GM12878 (cell line): ENCODE measurements at regions not wholly inside any gene's neighbourhood (a gene's known extent, or its start where the extent isn't known, plus 50 kb on each side); places are given as distances from the start of the nearest gene placed in this dataset.

Experiments
- ATAC-seq: fragments of 200-7000 bp; cut with Tn5 transposase; 3 replicates; pipeline ENCODE4 v1.9.1; 2020; ENCODE audit warnings: mild to moderate bottlenecking, moderate library complexity
- BruUV-seq: library from RNA; stranded (reverse); fragments of 400-500 nt; replicated peaks from 2 replicates; lab custom pipeline; 2021; lab: Mats Ljungman, UMichigan
- CTCF ChIA-PET: fragments of 300-600 bp; sonication (Branson Sonifier 250); formaldehyde crosslinking; extraction: SDS; loops from one replicate; lab custom pipeline; 2021; ENCODE audit warnings: inconsistent platforms; lab: Yijun Ruan, JAX
- POLR2A ChIA-PET: fragments of 350-600 bp; formaldehyde crosslinking; extraction: SDS; loops from one replicate; lab custom pipeline; 2021; ENCODE audit warnings: inconsistent platforms; lab: Charles Lee
- RAD21 ChIA-PET: fragments of 300-600 bp; sonication (Branson Sonifier 250); formaldehyde crosslinking; loops from one replicate; lab custom pipeline; 2023; ENCODE audit warnings: antibody characterized with exemption; ENCODE audit not compliant: unreplicated experiment; lab: Charles Lee
- SMC1A ChIA-PET: fragments of 300-600 bp; sonication (Branson Sonifier 250); formaldehyde crosslinking; loops from one replicate; lab custom pipeline; 2023; ENCODE audit not compliant: unreplicated experiment, uncharacterized antibody; lab: Charles Lee
- DNase-seq: peaks from one replicate; pipeline ENCODE4 v3.0.0-alpha.2; 2011; ENCODE audit warnings: low read depth, low spot score
- FAIRE-seq: peaks from 3 replicates; lab custom pipeline; 2011; peaks lifted over from hg19 to GRCh38; lab: Jason Lieb, UNC
- H2AFZ ChIP-seq: 2 replicates; pipeline ENCODE4 v1.6.0; 2011; ENCODE audit warnings: low read depth, low read length, control low read depth; ENCODE audit not compliant: control insufficient read depth
- H3K27ac ChIP-seq: 2 replicates; pipeline ENCODE4 v1.5.1; 2011; ENCODE audit warnings: control low read depth; ENCODE audit not compliant: control insufficient read depth, insufficient read depth
- H3K27me3 ChIP-seq, 2 experiments: replicated peaks in 1 of 2; 2 replicates each; pipeline versions ENCODE4 v1.6.0 to v1.6.1; 2011; ENCODE audit warnings: low read length in 1 of 2; ENCODE audit not compliant: control insufficient read depth in 2 of 2, insufficient read depth in 2 of 2
- H3K36me3 ChIP-seq, 2 experiments: 2 replicates each; pipeline ENCODE4 v1.5.1; 2011; ENCODE audit warnings: low read length in 1 of 2; ENCODE audit not compliant: control insufficient read depth in 2 of 2, insufficient read depth in 2 of 2
- H3K4me1 ChIP-seq: 2 replicates; pipeline ENCODE4 v1.6.1; 2011; ENCODE audit warnings: mild to moderate bottlenecking, low read length, moderate library complexity, mixed read lengths; ENCODE audit not compliant: control insufficient read depth, insufficient read depth
- H3K4me2 ChIP-seq: 2 replicates; pipeline ENCODE4 v1.6.0; 2011; ENCODE audit warnings: control low read depth; ENCODE audit not compliant: control insufficient read depth, insufficient read depth
- H3K4me3 ChIP-seq: fragments of 200-600 bp; sonication (generic); 2 replicates; pipeline ENCODE4 v1.5.1; 2016
- H3K79me2 ChIP-seq: 2 replicates; pipeline ENCODE4 v1.6.0; 2011; ENCODE audit warnings: low read length; ENCODE audit not compliant: control insufficient read depth, insufficient read depth
- H3K9ac ChIP-seq: 2 replicates; pipeline ENCODE4 v1.8.0; 2011; ENCODE audit warnings: low read length, control low read depth, mixed read lengths; ENCODE audit not compliant: control insufficient read depth, insufficient read depth
- H3K9me3 ChIP-seq: replicated peaks from 3 replicates; pipeline ENCODE4 v1.5.1; 2011; ENCODE audit warnings: mild to moderate bottlenecking, low read length; ENCODE audit not compliant: control insufficient read depth, insufficient read depth
- H4K20me1 ChIP-seq: 2 replicates; pipeline ENCODE4 v1.6.0; 2011; ENCODE audit not compliant: control insufficient read depth, insufficient read depth
- BACH1 ChIP-seq: fragments of 450-650 bp; IDR thresholded peaks from 2 replicates; pipeline ENCODE4 v1.6.1; 2017; ENCODE audit warnings: mild to moderate bottlenecking, borderline replicate concordance
- BRCA1 ChIP-seq: IDR thresholded peaks from 2 replicates; pipeline ENCODE4 v1.6.1; 2011; ENCODE audit warnings: low read depth, low read length, improper control_type of control experiment
- CBX3 ChIP-seq: fragments of 200-600 bp; sonication (generic); IDR thresholded peaks from 2 replicates; pipeline ENCODE4 v1.6.1; 2016; ENCODE audit warnings: low read depth, borderline replicate concordance
- CBX5 ChIP-seq: sonication (generic); IDR thresholded peaks from 2 replicates; pipeline ENCODE4 v1.6.1; 2016; ENCODE audit warnings: low read depth, moderate library complexity, mild to moderate bottlenecking, inconsistent platforms
- ETV6 ChIP-seq, 2 experiments: fragments of 450-650 bp in 1 of 2; IDR thresholded peaks in 1 of 2; conservative IDR thresholded peaks in 1 of 2; 2 replicates each; pipeline ENCODE4 v1.6.1; 2014; ENCODE audit warnings: antibody characterized with exemption in 1 of 2, borderline replicate concordance in 1 of 2, low read depth in 1 of 2, mild to moderate bottlenecking in 1 of 2, moderate library complexity in 1 of 2
- FOS ChIP-seq: IDR thresholded peaks from 3 replicates; pipeline ENCODE4 v1.6.1; 2011; ENCODE audit warnings: borderline replicate concordance; ENCODE audit not compliant: insufficient read length; ENCODE audit errors: extremely low read depth
- NBN ChIP-seq: fragments of 450-650 bp; IDR thresholded peaks from 2 replicates; pipeline ENCODE4 v1.6.1; 2016
- NFXL1 ChIP-seq: fragments of 450-650 bp; IDR thresholded peaks from 2 replicates; pipeline ENCODE4 v1.6.1; 2017; ENCODE audit warnings: antibody characterized with exemption, mild to moderate bottlenecking, borderline replicate concordance
- POU2F2 ChIP-seq: IDR thresholded peaks from 3 replicates; pipeline ENCODE4 v1.6.1; 2011; ENCODE audit warnings: low read depth, mild to moderate bottlenecking, low read length, borderline replicate concordance
- RCOR1 ChIP-seq: conservative IDR thresholded peaks from 2 replicates; pipeline ENCODE4 v1.6.1; 2012; ENCODE audit warnings: low read depth, low read length, improper control_type of control experiment
- RUNX3 ChIP-seq: IDR thresholded peaks from 2 replicates; pipeline ENCODE4 v1.6.1; 2012; ENCODE audit warnings: low read length, inconsistent platforms
- SMC3 ChIP-seq: IDR thresholded peaks from 2 replicates; pipeline ENCODE4 v1.6.1; 2011; ENCODE audit warnings: low read length, improper control_type of control experiment, borderline replicate concordance
- WGBS: methylation state at CpG from one replicate; pipeline ENCODE4 v1.1.6; 2016; ENCODE audit warnings: low lambda C conversion rate; ENCODE audit not compliant: insufficient replicate concordance, insufficient coverage; ENCODE audit errors: missing lambda C conversion rate; 5-methylcytosine and 5-hydroxymethylcytosine counted together
- in situ Hi-C: fragments of 300-500 bp; cut with MboI; formaldehyde crosslinking; loops from 9 replicates; pipeline ENCODE4 v1.14.3; 2018; ENCODE audit warnings: mixed read lengths
- intact Hi-C: fragments of 100-400 bp; cut with micrococcal nuclease; formaldehyde crosslinking; loops from one replicate; pipeline ENCODE4 v1.14.2; 2022; ENCODE audit not compliant: unreplicated experiment
- TF ChIP-seq, protein P1 (sequence below): fragments of 450-650 bp; formaldehyde crosslinking; IDR thresholded peaks from 2 replicates; pipeline ENCODE4 v1.5.0; 2022; ENCODE audit warnings: mild to moderate bottlenecking, missing genetic modification characterization

GRCh38 chr20:53837126-53837826 lies 233.1 kb downstream of the BCAS1 start:
- no peak overlapping the region for H3K27ac ChIP-seq
- TF ChIP-seq NFXL1 (peak; percentile 79; the same call in 1 of the 2 replicates), RCOR1 (no peak), NBN (no peak), BACH1 (no peak), ETV6 (conservative IDR thresholded peaks at IDR 0.05 in 1 of 2, IDR thresholded peaks at IDR 0.05 in 1 of 2; ENCODE audit: borderline replicate concordance in 1 of 2, low read depth in 1 of 2) (peak in 1 of 2 experiments; percentile 96; a peak in 3 of 4 replicates), RUNX3 (no peak), FOS (no peak), SMC3 (no peak), CBX3 (no peak), POU2F2 (no peak), BRCA1 (no peak), CBX5 (no peak)
- TF ChIP-seq, protein P1, sequence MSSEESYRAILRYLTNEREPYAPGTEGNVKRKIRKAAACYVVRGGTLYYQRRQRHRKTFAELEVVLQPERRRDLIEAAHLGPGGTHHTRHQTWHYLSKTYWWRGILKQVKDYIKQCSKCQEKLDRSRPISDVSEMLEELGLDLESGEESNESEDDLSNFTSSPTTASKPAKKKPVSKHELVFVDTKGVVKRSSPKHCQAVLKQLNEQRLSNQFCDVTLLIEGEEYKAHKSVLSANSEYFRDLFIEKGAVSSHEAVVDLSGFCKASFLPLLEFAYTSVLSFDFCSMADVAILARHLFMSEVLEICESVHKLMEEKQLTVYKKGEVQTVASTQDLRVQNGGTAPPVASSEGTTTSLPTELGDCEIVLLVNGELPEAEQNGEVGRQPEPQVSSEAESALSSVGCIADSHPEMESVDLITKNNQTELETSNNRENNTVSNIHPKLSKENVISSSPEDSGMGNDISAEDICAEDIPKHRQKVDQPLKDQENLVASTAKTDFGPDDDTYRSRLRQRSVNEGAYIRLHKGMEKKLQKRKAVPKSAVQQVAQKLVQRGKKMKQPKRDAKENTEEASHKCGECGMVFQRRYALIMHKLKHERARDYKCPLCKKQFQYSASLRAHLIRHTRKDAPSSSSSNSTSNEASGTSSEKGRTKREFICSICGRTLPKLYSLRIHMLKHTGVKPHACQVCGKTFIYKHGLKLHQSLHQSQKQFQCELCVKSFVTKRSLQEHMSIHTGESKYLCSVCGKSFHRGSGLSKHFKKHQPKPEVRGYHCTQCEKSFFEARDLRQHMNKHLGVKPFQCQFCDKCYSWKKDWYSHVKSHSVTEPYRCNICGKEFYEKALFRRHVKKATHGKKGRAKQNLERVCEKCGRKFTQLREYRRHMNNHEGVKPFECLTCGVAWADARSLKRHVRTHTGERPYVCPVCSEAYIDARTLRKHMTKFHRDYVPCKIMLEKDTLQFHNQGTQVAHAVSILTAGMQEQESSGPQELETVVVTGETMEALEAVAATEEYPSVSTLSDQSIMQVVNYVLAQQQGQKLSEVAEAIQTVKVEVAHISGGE (CRISPR knock-in tag), result no peak
- no peaks in the 10 kb centered on the region for H3K79me2 ChIP-seq
- H3K36me3 ChIP-seq, result no peaks in the 10 kb centered on the region
- ChIA-PET POLR2A (interaction anchor here (0.6 kb wide), 1 partner anchor 119 kb away, joined by 3 read pairs; no protein-coding TSS in a partner anchor), SMC1A (interaction anchor here (1.5 to 2.0 kb wide), 4 partner anchors 29 to 101 kb away, joined by 3 to 7 read pairs (median 4); no protein-coding TSS in a partner anchor), CTCF (interaction anchor here (0.8 kb wide), 1 partner anchor 28 kb away, joined by 4 read pairs; no protein-coding TSS in a partner anchor), RAD21 (interaction anchor here (0.6 to 0.9 kb wide), 5 partner anchors 10 to 108 kb away, joined by 3 read pairs; no protein-coding TSS in a partner anchor)
- no peak overlapping the region for H2AFZ ChIP-seq
- intact Hi-C loops, result no loop called here
- H3K9ac ChIP-seq, result no peak overlapping the region
- DNase-seq, result no peak
- WGBS, result 83% methylated on average over 5 of the region's 5 CpGs
- H3K27me3 ChIP-seq, result no peaks in the 10 kb centered on the region
- in situ Hi-C loops, result no loop called here
- no peaks in the 10 kb centered on the region for H4K20me1 ChIP-seq
- BruUV-seq, result no TSS peak
- no peaks in the 10 kb centered on the region; the same call in none of the 3 replicates for H3K9me3 ChIP-seq
- no peak overlapping the region for H3K4me3 ChIP-seq
- peaks cover 52% of the 10 kb centered on the region for H3K4me1 ChIP-seq
- FAIRE-seq, result no peak
- no peak for ATAC-seq
- no peak overlapping the region for H3K4me2 ChIP-seq
